HCT116 (cell line): ENCODE measurements at regions not wholly inside any gene's neighbourhood (a gene's known extent, or its start where the extent isn't known, plus 50 kb on each side); places are given as distances from the start of the nearest gene placed in this dataset.

Experiments used
- CEBPB ChIP-seq: IDR thresholded peaks from 2 replicates; pipeline ENCODE4 v1.6.1; 2012; ENCODE audit warnings: low read depth
- CTCF ChIP-seq, 3 experiments: fragments of 200-600 bp in 1 of 3; sonication (generic) in 1 of 3; IDR thresholded peaks in 2 of 3; conservative IDR thresholded peaks in 1 of 3; 2 replicates each; pipeline ENCODE4 v1.5.1; 2012 to 2017; ENCODE audit warnings: low read depth in 2 of 3, low read length in 2 of 3, antibody characterized with exemption in 1 of 3, borderline replicate concordance in 1 of 3, control low read depth in 1 of 3, mild to moderate bottlenecking in 1 of 3, mixed read lengths in 1 of 3, mixed run types in 1 of 3, moderate library complexity in 1 of 3; ENCODE audit not compliant: insufficient read depth in 1 of 3
- ELF1 ChIP-seq: IDR thresholded peaks from 2 replicates; pipeline ENCODE4 v1.6.1; 2012; ENCODE audit warnings: low read depth, borderline replicate concordance
- EZH2 ChIP-seq: fragments of 200-600 bp; sonication (generic); IDR thresholded peaks from 2 replicates; pipeline ENCODE4 v1.6.1; 2017; ENCODE audit warnings: antibody characterized with exemption, mixed run types
- EZH2phosphoT487 ChIP-seq: fragments of 200-600 bp; IDR thresholded peaks from 2 replicates; pipeline ENCODE4 v1.6.1; 2018; ENCODE audit warnings: antibody characterized with exemption, borderline replicate concordance
- MAX ChIP-seq: IDR thresholded peaks from 2 replicates; pipeline ENCODE4 v1.6.1; 2012
- POLR2A ChIP-seq: IDR thresholded peaks from 2 replicates; pipeline ENCODE4 v1.7.0; 2011; ENCODE audit warnings: borderline replicate concordance; ENCODE audit not compliant: insufficient read depth, insufficient read length; ENCODE audit errors: extremely low read depth
- POLR2AphosphoS5 ChIP-seq: IDR thresholded peaks from 2 replicates; pipeline ENCODE4 v1.6.1; 2011; ENCODE audit warnings: mild to moderate bottlenecking, low read depth, low read length, moderate library complexity
- RAD21 ChIP-seq: IDR thresholded peaks from 2 replicates; pipeline ENCODE4 v1.6.1; 2012; ENCODE audit warnings: low read depth, mild to moderate bottlenecking
- REST ChIP-seq: IDR thresholded peaks from 2 replicates; pipeline ENCODE4 v1.6.1; 2012; ENCODE audit warnings: low read depth
- SP1 ChIP-seq: IDR thresholded peaks from 2 replicates; pipeline ENCODE4 v1.6.1; 2012; ENCODE audit warnings: low read depth
- YY1 ChIP-seq: IDR thresholded peaks from 2 replicates; pipeline ENCODE4 v1.6.1; 2011; ENCODE audit warnings: low read length, low read depth, moderate library complexity, mild to moderate bottlenecking; ENCODE audit not compliant: insufficient replicate concordance; ENCODE audit errors: extremely low read depth
- ZBTB33 ChIP-seq: IDR thresholded peaks from 2 replicates; pipeline ENCODE4 v1.6.1; 2011; ENCODE audit warnings: mild to moderate bottlenecking, low read length, moderate library complexity; ENCODE audit not compliant: insufficient replicate concordance; ENCODE audit errors: extremely low read depth
- ZNF274 ChIP-seq: fragments of 200-500 bp; sonication (Bioruptor generic); IDR thresholded peaks from 2 replicates; pipeline ENCODE4 v1.6.1; 2014; ENCODE audit warnings: mild to moderate bottlenecking, low read depth, low read length, inconsistent platforms

GRCh38 chr4:122212880-122213279 lies 60.7 kb downstream of the BLTP1 start:
- no peak for TF ChIP-seq EZH2
- no peak for TF ChIP-seq MAX
- no peak for TF ChIP-seq POLR2A
- TF ChIP-seq CTCF (IDR thresholded peaks at IDR 0.05 in 2 of 3, conservative IDR thresholded peaks at IDR 0.05 in 1 of 3; ENCODE audit: borderline replicate concordance in 1 of 3, insufficient read depth in 1 of 3, low read depth in 2 of 3, low read length in 2 of 3): no peak
- no peak for TF ChIP-seq REST
- TF ChIP-seq SP1: no peak
- no peak for TF ChIP-seq EZH2phosphoT487
- TF ChIP-seq ZNF274: no peak
- TF ChIP-seq ZBTB33: no peak
- no peak for TF ChIP-seq POLR2AphosphoS5
- TF ChIP-seq ELF1: no peak
- no peak for TF ChIP-seq CEBPB
- no peak for TF ChIP-seq YY1
- TF ChIP-seq RAD21: no peak
